Sigmoid colon (tissue), 6 donors: ENCODE measurements at regions not wholly inside any gene's neighbourhood (a gene's known extent, or its start where the extent isn't known, plus 50 kb on each side); places are given as distances from the start of the nearest gene placed in this dataset.

Source experiments
- DNase-seq: peaks from one replicate; pipeline ENCODE4 v3.0.0-alpha.2; 2019
- H3K27ac ChIP-seq, 4 donors: fragments of 200-600 bp; sonication (generic); one replicate each; pipeline ENCODE4 v1.5.1; 2016 to 2019; ENCODE audit warnings: mild to moderate bottlenecking in 1 of 4
- H3K27me3 ChIP-seq, 3 donors: fragments of 200-600 bp; sonication (generic); one replicate each; pipeline ENCODE4 v1.5.1; 2019; ENCODE audit warnings: mild to moderate bottlenecking in 1 of 3
- H3K36me3 ChIP-seq, 4 donors: fragments of 200-600 bp; sonication (generic); one replicate each; pipeline ENCODE4 v1.5.1; 2016 to 2019
- H3K4me1 ChIP-seq, 4 donors: fragments of 200-600 bp; sonication (generic); one replicate each; pipeline ENCODE4 v1.5.1; 2017 to 2019
- H3K4me3 ChIP-seq, 4 donors: fragments of 200-600 bp; sonication (generic); one replicate each; pipeline ENCODE4 v1.5.1; 2017 to 2019; ENCODE audit warnings: mild to moderate bottlenecking in 2 of 4, moderate library complexity in 1 of 4
- H3K9me3 ChIP-seq, 4 donors: fragments of 200-600 bp in 3 of 4; sonication (generic) in 3 of 4; one replicate each; pipeline versions ENCODE4 v1.5.1 to v1.6.1; 2013 to 2019
- EP300 ChIP-seq, 4 donors: sonication (generic); formaldehyde crosslinking; IDR thresholded peaks; one replicate each; pipeline ENCODE4 v1.6.1; 2017; ENCODE audit warnings: antibody characterized with exemption in 4 of 4
- POLR2A ChIP-seq, 2 donors: fragments of 450-650 bp; IDR thresholded peaks; one replicate each; pipeline ENCODE4 v1.6.1; 2016; ENCODE audit warnings: antibody characterized with exemption in 2 of 2, mild to moderate bottlenecking in 2 of 2, moderate library complexity in 2 of 2
- POLR2AphosphoS5 ChIP-seq, 4 donors: sonication (generic); formaldehyde crosslinking; IDR thresholded peaks; one replicate each; pipeline ENCODE4 v1.6.1; 2017; ENCODE audit warnings: antibody characterized with exemption in 4 of 4
- WGBS, 2 donors: extraction: QIAGEN DNeasy Blood & Tissue Kit; methylation state at CpG; one replicate each; pipeline ENCODE4 v1.1.7; 2013; 5-methylcytosine and 5-hydroxymethylcytosine counted together
- intact Hi-C: fragments of 100-400 bp; cut with DNase I; formaldehyde crosslinking; loops from one replicate; pipeline ENCODE4 v1.15.1; 2023
- TF ChIP-seq, protein P1 (sequence below), 4 experiments: fragments of 450-650 bp in 3 of 4; fragments of 200-600 bp in 1 of 4; IDR thresholded peaks; one replicate each; pipeline ENCODE4 v1.5.1; 2016 to 2019; ENCODE audit warnings: antibody characterized with exemption in 4 of 4, mild to moderate bottlenecking in 3 of 4, moderate library complexity in 2 of 4
- donor health status: healthy with polysubstance abuse.
- donor health status: healthy.

DNA sequence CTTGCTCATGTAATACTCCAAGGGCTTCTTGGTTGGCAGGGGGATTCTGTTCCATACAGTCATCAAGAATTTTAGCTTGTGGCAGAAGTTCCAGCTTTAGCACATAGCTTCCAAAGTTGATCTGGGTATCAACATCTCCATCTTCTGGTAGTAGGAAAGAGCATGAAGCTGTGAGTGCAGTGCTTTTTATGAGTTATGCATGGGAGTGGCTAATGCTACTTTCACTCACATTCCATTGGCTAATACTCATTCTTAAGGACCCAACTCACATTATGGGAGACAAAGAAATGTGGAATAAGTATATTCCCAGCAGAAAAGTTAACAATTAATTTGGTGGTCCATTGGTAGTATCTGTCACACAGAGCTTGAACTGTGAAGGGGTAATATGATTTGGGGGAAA is 194.2 kb upstream of the CHD1 start:
- DNase-seq = no peak
- Histone ChIP-seq H3K9me3 (no peaks in the 10 kb centered on the region), H3K27ac (no peak overlapping the region), H3K4me1 (no peaks in the 10 kb centered on the region), H3K4me3 (no peak overlapping the region), H3K27me3 (no peaks in the 10 kb centered on the region), H3K36me3 (no peaks in the 10 kb centered on the region)
- intact Hi-C loops = no loop called here
- TF ChIP-seq, protein P1, sequence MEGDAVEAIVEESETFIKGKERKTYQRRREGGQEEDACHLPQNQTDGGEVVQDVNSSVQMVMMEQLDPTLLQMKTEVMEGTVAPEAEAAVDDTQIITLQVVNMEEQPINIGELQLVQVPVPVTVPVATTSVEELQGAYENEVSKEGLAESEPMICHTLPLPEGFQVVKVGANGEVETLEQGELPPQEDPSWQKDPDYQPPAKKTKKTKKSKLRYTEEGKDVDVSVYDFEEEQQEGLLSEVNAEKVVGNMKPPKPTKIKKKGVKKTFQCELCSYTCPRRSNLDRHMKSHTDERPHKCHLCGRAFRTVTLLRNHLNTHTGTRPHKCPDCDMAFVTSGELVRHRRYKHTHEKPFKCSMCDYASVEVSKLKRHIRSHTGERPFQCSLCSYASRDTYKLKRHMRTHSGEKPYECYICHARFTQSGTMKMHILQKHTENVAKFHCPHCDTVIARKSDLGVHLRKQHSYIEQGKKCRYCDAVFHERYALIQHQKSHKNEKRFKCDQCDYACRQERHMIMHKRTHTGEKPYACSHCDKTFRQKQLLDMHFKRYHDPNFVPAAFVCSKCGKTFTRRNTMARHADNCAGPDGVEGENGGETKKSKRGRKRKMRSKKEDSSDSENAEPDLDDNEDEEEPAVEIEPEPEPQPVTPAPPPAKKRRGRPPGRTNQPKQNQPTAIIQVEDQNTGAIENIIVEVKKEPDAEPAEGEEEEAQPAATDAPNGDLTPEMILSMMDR (IDR thresholded peaks at IDR 0.05) = no peak
- no peak for TF ChIP-seq POLR2AphosphoS5 (IDR thresholded peaks at IDR 0.05)

DNA sequence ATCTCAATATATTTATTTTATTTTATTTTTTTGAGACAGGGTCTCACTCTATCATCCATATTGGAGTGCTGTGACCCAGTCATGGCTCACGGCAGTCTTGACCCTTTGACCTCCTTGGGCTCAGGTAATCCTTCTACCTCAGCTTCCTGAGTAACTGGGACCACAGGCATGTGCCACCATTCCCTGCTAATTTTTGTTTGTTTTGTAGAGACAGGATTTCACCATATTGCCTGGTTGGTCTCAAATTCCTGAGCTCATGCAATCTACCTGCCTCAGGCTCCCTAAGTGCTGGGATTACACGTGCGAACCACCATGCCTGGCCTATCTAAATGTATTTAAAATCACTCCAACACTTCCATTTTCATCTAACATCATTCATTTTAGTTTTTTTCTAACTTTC is 190.5 kb upstream of the CHD1 start:
- no peak for DNase-seq
- Histone ChIP-seq H3K36me3 (no peaks in the 10 kb centered on the region), H3K9me3 (no peaks in the 10 kb centered on the region), H3K27ac (no peak overlapping the region), H3K27me3 (no peaks in the 10 kb centered on the region), H3K4me1 (no peaks in the 10 kb centered on the region), H3K4me3 (no peak overlapping the region)
- WGBS, 2 donors = 86 to 90% methylated on average over 3 of the region's 3 CpGs
- TF ChIP-seq POLR2AphosphoS5 (IDR thresholded peaks at IDR 0.05) (no peak), POLR2A (IDR thresholded peaks at IDR 0.05) (no peak), EP300 (IDR thresholded peaks at IDR 0.05) (no peak)
- TF ChIP-seq, protein P1 (IDR thresholded peaks at IDR 0.05) = no peak
- intact Hi-C loops = no loop called here

DNA sequence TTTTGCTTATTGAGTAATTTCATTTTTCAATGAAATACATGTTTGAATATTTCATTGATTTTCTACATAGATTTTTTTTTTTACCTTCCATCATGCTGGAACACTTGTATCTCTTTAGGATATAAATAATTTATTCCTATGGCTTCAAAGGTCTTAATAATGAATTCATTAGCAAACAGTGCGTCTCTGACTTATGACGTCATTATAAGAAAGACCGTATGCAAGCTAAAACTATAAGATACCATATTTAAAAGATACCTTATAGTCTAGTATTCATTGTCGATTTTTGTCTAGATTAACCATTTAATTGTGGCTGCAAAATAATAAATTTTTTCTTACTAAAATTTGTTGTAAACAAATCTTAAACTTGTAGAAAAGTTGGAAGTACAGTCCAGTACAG is 187.7 kb upstream of the CHD1 start:
- Histone ChIP-seq H3K4me1 (no peaks in the 10 kb centered on the region), H3K27me3 (no peaks in the 10 kb centered on the region), H3K9me3 (no peaks in the 10 kb centered on the region), H3K27ac (no peak overlapping the region), H3K4me3 (no peak overlapping the region), H3K36me3 (no peaks in the 10 kb centered on the region)
- TF ChIP-seq, protein P1 (IDR thresholded peaks at IDR 0.05) = no peak
- TF ChIP-seq EP300 (IDR thresholded peaks at IDR 0.05) (no peak), POLR2AphosphoS5 (IDR thresholded peaks at IDR 0.05) (no peak), POLR2A (IDR thresholded peaks at IDR 0.05) (no peak)
- intact Hi-C loops = no loop called here
- no peak for DNase-seq
- 73 to 82% methylated on average over 4 of the region's 4 CpGs for WGBS, 2 donors

DNA sequence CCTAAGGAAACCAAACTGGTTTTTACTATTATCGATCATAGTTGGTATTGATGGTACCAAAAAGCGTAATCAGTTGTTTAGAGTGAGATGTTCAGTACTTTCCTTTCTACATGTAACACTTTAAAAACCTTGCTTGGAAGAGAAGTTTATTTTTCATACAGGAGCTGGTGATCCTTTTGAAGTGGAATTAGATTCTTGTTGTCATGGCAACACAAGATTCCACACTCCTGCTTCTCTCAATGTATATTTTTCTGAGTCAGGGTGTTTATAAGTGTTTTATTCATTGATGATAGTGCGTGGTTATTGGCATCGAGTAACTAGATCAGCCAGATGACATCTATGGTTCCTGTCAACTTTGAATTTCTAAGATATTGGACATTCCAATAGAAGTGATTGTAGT is 181.1 kb upstream of the CHD1 start:
- H3K4me1 ChIP-seq = peaks cover 0 to 9% (median 0%) of the 10 kb centered on the region in 4 donors
- DNase-seq = no peak
- no peak for TF ChIP-seq EP300 (IDR thresholded peaks at IDR 0.05)
- TF ChIP-seq, protein P1 (IDR thresholded peaks at IDR 0.05) = no peak
- TF ChIP-seq POLR2AphosphoS5 (IDR thresholded peaks at IDR 0.05) = no peak
- no peak for TF ChIP-seq POLR2A (IDR thresholded peaks at IDR 0.05)
- H3K27ac ChIP-seq = no peak overlapping the region
- intact Hi-C loops = no loop called here
- H3K36me3 ChIP-seq = no peaks in the 10 kb centered on the region
- no peaks in the 10 kb centered on the region for H3K27me3 ChIP-seq
- WGBS, 2 donors = 83 to 90% methylated on average over 4 of the region's 4 CpGs
- no peaks in the 10 kb centered on the region for H3K9me3 ChIP-seq
- no peak overlapping the region for H3K4me3 ChIP-seq

DNA sequence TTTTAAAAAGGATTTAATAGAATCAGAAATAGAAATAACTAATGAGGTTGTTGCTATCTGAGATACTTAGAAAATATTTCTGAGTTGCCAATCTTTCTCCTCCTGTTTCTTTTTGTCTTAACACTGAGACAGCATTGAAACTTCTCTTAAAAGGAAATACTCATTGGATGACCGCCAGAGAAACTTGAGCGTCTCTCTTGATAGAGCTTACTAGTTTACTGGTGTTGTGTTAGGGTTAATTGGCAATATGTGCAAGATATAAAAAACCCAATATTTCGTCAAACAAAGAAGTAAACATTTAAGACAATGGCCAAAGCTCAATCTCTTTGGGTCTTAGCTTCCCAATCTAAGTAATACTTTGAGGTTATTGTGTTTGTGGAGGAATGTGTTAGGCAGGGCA is 176.4 kb upstream of the CHD1 start:
- TF ChIP-seq EP300 (IDR thresholded peaks at IDR 0.05) (no peak), POLR2A (IDR thresholded peaks at IDR 0.05) (no peak), POLR2AphosphoS5 (IDR thresholded peaks at IDR 0.05) (no peak)
- TF ChIP-seq, protein P1 (IDR thresholded peaks at IDR 0.05) = no peak
- DNase-seq = no peak
- no peaks in the 10 kb centered on the region for H3K36me3 ChIP-seq
- no peaks in the 10 kb centered on the region for H3K27me3 ChIP-seq
- peaks cover 0 to 12% (median 0%) of the 10 kb centered on the region in 4 donors for H3K4me1 ChIP-seq
- H3K27ac ChIP-seq = no peak overlapping the region
- no peaks in the 10 kb centered on the region for H3K9me3 ChIP-seq
- WGBS, 2 donors = 27 to 43% methylated on average over 3 of the region's 3 CpGs
- H3K4me3 ChIP-seq = no peak overlapping the region
- intact Hi-C loops = no loop called here
